Ishikawa (cell line): ENCODE measurements at regions not wholly inside any gene's neighbourhood (a gene's known extent, or its start where the extent isn't known, plus 50 kb on each side); places are given as distances from the start of the nearest gene placed in this dataset.

Source experiments
- CEBPB ChIP-seq: IDR thresholded peaks from 2 replicates; pipeline ENCODE4 v1.6.1; 2012
- EP300 ChIP-seq: IDR thresholded peaks from 2 replicates; pipeline ENCODE4 v1.6.1; 2012; ENCODE audit warnings: borderline replicate concordance
- NFIC ChIP-seq: IDR thresholded peaks from 2 replicates; pipeline ENCODE4 v1.6.1; 2012
- RAD21 ChIP-seq: IDR thresholded peaks from 2 replicates; pipeline ENCODE4 v1.6.1; 2012; ENCODE audit warnings: low read depth
- TAF1 ChIP-seq: IDR thresholded peaks from 2 replicates; pipeline ENCODE4 v1.6.1; 2012; ENCODE audit warnings: low read depth, mild to moderate bottlenecking
- TF ChIP-seq, protein P1 (sequence below): IDR thresholded peaks from 2 replicates; pipeline ENCODE4 v1.6.1; 2012
- TF ChIP-seq, protein P2 (sequence below): IDR thresholded peaks from 2 replicates; pipeline ENCODE4 v1.6.1; 2012; ENCODE audit warnings: low read depth, mild to moderate bottlenecking

DNA sequence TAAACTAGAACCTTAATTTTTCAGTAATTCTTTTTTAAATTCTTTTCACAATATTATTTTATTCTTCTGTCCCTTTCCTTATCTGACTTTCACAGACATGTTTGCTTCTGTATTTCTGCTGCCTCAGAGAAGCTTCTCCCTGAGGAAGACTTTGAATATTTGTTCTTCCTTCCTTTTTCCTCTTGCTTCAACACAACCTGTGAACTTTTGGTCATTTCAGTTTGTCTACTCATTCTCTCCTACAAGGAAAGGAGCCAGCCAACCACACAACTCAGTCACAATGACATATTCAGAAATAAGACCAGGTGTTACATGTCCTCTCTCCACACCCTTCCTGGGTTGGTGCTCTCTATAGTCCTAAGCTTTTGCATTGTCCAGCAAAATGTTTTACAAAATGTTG is 310.4 kb downstream of the TFAP2B start:
- TF ChIP-seq, protein P1, sequence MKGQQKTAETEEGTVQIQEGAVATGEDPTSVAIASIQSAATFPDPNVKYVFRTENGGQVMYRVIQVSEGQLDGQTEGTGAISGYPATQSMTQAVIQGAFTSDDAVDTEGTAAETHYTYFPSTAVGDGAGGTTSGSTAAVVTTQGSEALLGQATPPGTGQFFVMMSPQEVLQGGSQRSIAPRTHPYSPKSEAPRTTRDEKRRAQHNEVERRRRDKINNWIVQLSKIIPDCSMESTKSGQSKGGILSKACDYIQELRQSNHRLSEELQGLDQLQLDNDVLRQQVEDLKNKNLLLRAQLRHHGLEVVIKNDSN = no peak
- TF ChIP-seq, protein P2, sequence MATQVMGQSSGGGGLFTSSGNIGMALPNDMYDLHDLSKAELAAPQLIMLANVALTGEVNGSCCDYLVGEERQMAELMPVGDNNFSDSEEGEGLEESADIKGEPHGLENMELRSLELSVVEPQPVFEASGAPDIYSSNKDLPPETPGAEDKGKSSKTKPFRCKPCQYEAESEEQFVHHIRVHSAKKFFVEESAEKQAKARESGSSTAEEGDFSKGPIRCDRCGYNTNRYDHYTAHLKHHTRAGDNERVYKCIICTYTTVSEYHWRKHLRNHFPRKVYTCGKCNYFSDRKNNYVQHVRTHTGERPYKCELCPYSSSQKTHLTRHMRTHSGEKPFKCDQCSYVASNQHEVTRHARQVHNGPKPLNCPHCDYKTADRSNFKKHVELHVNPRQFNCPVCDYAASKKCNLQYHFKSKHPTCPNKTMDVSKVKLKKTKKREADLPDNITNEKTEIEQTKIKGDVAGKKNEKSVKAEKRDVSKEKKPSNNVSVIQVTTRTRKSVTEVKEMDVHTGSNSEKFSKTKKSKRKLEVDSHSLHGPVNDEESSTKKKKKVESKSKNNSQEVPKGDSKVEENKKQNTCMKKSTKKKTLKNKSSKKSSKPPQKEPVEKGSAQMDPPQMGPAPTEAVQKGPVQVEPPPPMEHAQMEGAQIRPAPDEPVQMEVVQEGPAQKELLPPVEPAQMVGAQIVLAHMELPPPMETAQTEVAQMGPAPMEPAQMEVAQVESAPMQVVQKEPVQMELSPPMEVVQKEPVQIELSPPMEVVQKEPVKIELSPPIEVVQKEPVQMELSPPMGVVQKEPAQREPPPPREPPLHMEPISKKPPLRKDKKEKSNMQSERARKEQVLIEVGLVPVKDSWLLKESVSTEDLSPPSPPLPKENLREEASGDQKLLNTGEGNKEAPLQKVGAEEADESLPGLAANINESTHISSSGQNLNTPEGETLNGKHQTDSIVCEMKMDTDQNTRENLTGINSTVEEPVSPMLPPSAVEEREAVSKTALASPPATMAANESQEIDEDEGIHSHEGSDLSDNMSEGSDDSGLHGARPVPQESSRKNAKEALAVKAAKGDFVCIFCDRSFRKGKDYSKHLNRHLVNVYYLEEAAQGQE = no peak
- TF ChIP-seq NFIC = no peak
- no peak for TF ChIP-seq EP300
- TF ChIP-seq CEBPB = no peak
- TF ChIP-seq RAD21 = no peak
- TF ChIP-seq TAF1 = no peak
